22Rv1 (cell line): ENCODE measurements at regions not wholly inside any gene's neighbourhood (a gene's known extent, or its start where the extent isn't known, plus 50 kb on each side); places are given as distances from the start of the nearest gene placed in this dataset.
"Not testable (repeated sequence)": the region's sequence is repeated elsewhere in the genome, so short reads cannot be mapped to it uniquely, and the experiment has no call there.

Source experiments
- H3K27ac ChIP-seq: fragments of 450-650 bp; 2 replicates; pipeline ENCODE4 v1.5.1; 2017
- CTCF ChIP-seq: fragments of 450-650 bp; IDR thresholded peaks from 2 replicates; pipeline ENCODE4 v1.5.1; 2017; ENCODE audit warnings: mild to moderate bottlenecking
- ZFX ChIP-seq: fragments of 450-650 bp; IDR thresholded peaks from 2 replicates; pipeline ENCODE4 v1.6.1; 2017; ENCODE audit warnings: antibody characterized with exemption, borderline replicate concordance

- no peak overlapping the region for H3K27ac ChIP-seq
- TF ChIP-seq ZFX = no peak
- no peak for TF ChIP-seq CTCF
These were observed 211.4 kb upstream of the ZRANB2 start for GRCh38 chr1:71292203-71292602.

- not testable (repeated sequence) for H3K27ac ChIP-seq
These were observed 209.8 kb upstream of the ZRANB2 start for GRCh38 chr1:71290506-71291237.

- no peak overlapping the region for H3K27ac ChIP-seq
- no peak for TF ChIP-seq CTCF
- no peak for TF ChIP-seq ZFX
These were observed 204.7 kb upstream of the ZRANB2 start for GRCh38 chr1:71285529-71285928.

- H3K27ac ChIP-seq = no peak overlapping the region
- TF ChIP-seq CTCF (no peak), ZFX (no peak)
These were observed 195.6 kb upstream of the ZRANB2 start for GRCh38 chr1:71276466-71276865.

GRCh38 chr1:71273334-71273733, 192.5 kb upstream of the ZRANB2 start:
- TF ChIP-seq CTCF = no peak
- TF ChIP-seq ZFX = no peak
- H3K27ac ChIP-seq = no peak overlapping the region

GRCh38 chr1:71270394-71270915, 189.6 kb upstream of the ZRANB2 start:
- H3K27ac ChIP-seq = no peak overlapping the region
- no peak for TF ChIP-seq ZFX
- no peak for TF ChIP-seq CTCF

GRCh38 chr1:71269818-71270217, 189.0 kb upstream of the ZRANB2 start:
- H3K27ac ChIP-seq = no peak overlapping the region
- TF ChIP-seq ZFX (no peak), CTCF (no peak)

- TF ChIP-seq ZFX (no peak), CTCF (no peak)
- H3K27ac ChIP-seq = no peak overlapping the region
These were observed 188.3 kb upstream of the ZRANB2 start for GRCh38 chr1:71269179-71269578.
